ENCODE measurements at regions not wholly inside any gene's neighbourhood (a gene's known extent, or its start where the extent isn't known, plus 50 kb on each side); places are given as distances from the start of the nearest gene placed in this dataset.

GRCh38 chr21:39124681-39125251 is 58.5 kb downstream of the PSMG1 start:
- TF ChIP-seq CTCF (IDR thresholded peaks at IDR 0.05) (no peak), POLR2A (IDR thresholded peaks at IDR 0.05) (no peak)

All from lower leg skin (tissue), 3 donors.